OCI-LY1 (cell line): ENCODE measurements at regions not wholly inside any gene's neighbourhood (a gene's known extent, or its start where the extent isn't known, plus 50 kb on each side); places are given as distances from the start of the nearest gene placed in this dataset.

Experiments used
- H2AFZ ChIP-seq: fragments of 200-600 bp; sonication (generic), shearing (Covaris generic); 2 replicates; pipeline ENCODE4 v1.6.0; 2014; ENCODE audit warnings: antibody characterized with exemption, mild to moderate bottlenecking, low read length
- H3F3A ChIP-seq: fragments of 200-600 bp; sonication (generic), shearing (Covaris generic); 2 replicates; pipeline ENCODE4 v1.6.0; 2014; ENCODE audit warnings: mild to moderate bottlenecking, antibody characterized with exemption, low read length, moderate library complexity; ENCODE audit not compliant: insufficient read depth
- H3K27ac ChIP-seq: fragments of 200-600 bp; sonication (generic); 2 replicates; pipeline ENCODE4 v1.5.1; 2014; ENCODE audit warnings: low read length, mixed run types, mild to moderate bottlenecking, low read depth; ENCODE audit not compliant: poor library complexity, severe bottlenecking
- H3K27me3 ChIP-seq: fragments of 200-600 bp; sonication (generic); 2 replicates; pipeline ENCODE4 v1.6.0; 2014; ENCODE audit warnings: antibody characterized with exemption, mild to moderate bottlenecking, low read length, moderate library complexity; ENCODE audit not compliant: insufficient read depth
- H3K36me3 ChIP-seq: fragments of 200-600 bp; sonication (generic); 2 replicates; pipeline ENCODE4 v1.6.1; 2014; ENCODE audit warnings: mild to moderate bottlenecking, antibody characterized with exemption, low read length, moderate library complexity, mixed read lengths; ENCODE audit not compliant: insufficient read depth
- H3K4me1 ChIP-seq: fragments of 200-600 bp; sonication (generic); 2 replicates; pipeline ENCODE4 v1.5.1; 2014; ENCODE audit warnings: mild to moderate bottlenecking, low read length, moderate library complexity; ENCODE audit not compliant: insufficient read depth, severe bottlenecking
- H3K4me2 ChIP-seq: fragments of 200-600 bp; sonication (generic), shearing (Covaris generic); 2 replicates; pipeline ENCODE4 v1.6.1; 2014; ENCODE audit warnings: low read length
- H3K4me3 ChIP-seq: fragments of 200-600 bp; sonication (generic); 2 replicates; pipeline ENCODE4 v1.5.1; 2014; ENCODE audit warnings: low read length, low read depth, mild to moderate bottlenecking, mixed read lengths; ENCODE audit not compliant: poor library complexity, severe bottlenecking
- H3K79me2 ChIP-seq: fragments of 200-600 bp; shearing (Covaris generic); 2 replicates; pipeline ENCODE4 v1.6.1; 2016; ENCODE audit warnings: mixed run types, low read length, mixed read lengths; ENCODE audit not compliant: insufficient read depth
- H3K9ac ChIP-seq: fragments of 200-600 bp; sonication (generic), shearing (Covaris generic); 2 replicates; pipeline ENCODE4 v1.6.1; 2014; ENCODE audit warnings: mild to moderate bottlenecking, low read length, mixed read lengths
- H3K9me2 ChIP-seq: fragments of 200-600 bp; sonication (generic), shearing (Covaris generic); 2 replicates; pipeline ENCODE4 v1.6.1; 2014; ENCODE audit warnings: low read depth, mild to moderate bottlenecking, low read length, mixed read lengths
- H3K9me3 ChIP-seq: fragments of 200-600 bp; shearing (Covaris generic); 2 replicates; pipeline ENCODE4 v1.6.1; 2014; ENCODE audit warnings: low read length, mixed read lengths
- H4K20me1 ChIP-seq: fragments of 200-600 bp; sonication (generic), shearing (Covaris generic); 2 replicates; pipeline ENCODE4 v1.6.0; 2016; ENCODE audit warnings: mild to moderate bottlenecking, low read length; ENCODE audit not compliant: insufficient read depth
- EZH2 ChIP-seq: fragments of 200-600 bp; sonication (generic), shearing (Covaris generic); IDR thresholded peaks from 2 replicates; pipeline ENCODE4 v1.8.0; 2017; ENCODE audit warnings: borderline replicate concordance, mixed run types, mild to moderate bottlenecking, antibody characterized with exemption, low read length, moderate library complexity, mixed read lengths
- TF ChIP-seq, protein P1 (sequence below): fragments of 200-600 bp; sonication (generic), shearing (Covaris generic); IDR thresholded peaks from 2 replicates; pipeline ENCODE4 v1.5.1; 2017; ENCODE audit warnings: mild to moderate bottlenecking, antibody characterized with exemption, low read length, moderate library complexity, mixed read lengths

DNA sequence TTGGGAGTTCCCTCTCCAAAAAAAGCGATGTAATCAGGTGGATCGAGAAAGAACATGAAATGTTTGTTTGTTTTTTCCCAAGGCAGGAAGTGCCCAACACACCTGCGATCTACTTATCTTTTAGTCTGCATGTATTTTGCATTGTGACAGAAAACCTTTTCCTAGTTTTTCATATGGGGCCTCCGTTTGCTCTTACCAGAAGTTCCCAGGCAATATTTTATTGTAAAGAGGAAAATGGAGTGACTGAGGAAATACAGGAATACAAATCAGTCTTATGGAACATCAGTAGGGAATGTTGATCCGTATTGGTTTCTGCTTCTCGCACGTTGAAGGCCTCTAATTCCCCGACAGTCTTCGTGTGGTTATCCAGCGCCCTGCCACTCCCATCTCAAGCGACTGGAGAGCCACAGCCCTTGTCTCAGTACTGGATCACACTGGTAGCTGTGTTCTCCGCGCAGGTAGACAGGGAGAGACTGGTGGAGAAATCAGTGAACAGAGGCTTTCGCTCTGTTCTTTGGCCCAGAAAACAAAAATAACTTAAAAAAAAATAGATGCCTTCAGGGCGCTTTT lies 107.4 kb downstream of the TRIM27 start:
- H2AFZ ChIP-seq, result no peak overlapping the region
- H3K4me2 ChIP-seq, result no peak overlapping the region
- H3K27me3 ChIP-seq, result no peaks in the 10 kb centered on the region; the same call in 1 of the 2 replicates
- TF ChIP-seq EZH2, result no peak
- H3K9me3 ChIP-seq, result no peaks in the 10 kb centered on the region
- no peaks in the 10 kb centered on the region for H3K4me1 ChIP-seq
- no peaks in the 10 kb centered on the region for H3K36me3 ChIP-seq
- H3K9ac ChIP-seq, result no peak overlapping the region
- H3K4me3 ChIP-seq, result no peak overlapping the region
- H4K20me1 ChIP-seq, result no peaks in the 10 kb centered on the region
- H3K9me2 ChIP-seq, result no peaks in the 10 kb centered on the region
- H3F3A ChIP-seq, result no peaks in the 10 kb centered on the region
- H3K27ac ChIP-seq, result no peak overlapping the region
- no peaks in the 10 kb centered on the region for H3K79me2 ChIP-seq

DNA sequence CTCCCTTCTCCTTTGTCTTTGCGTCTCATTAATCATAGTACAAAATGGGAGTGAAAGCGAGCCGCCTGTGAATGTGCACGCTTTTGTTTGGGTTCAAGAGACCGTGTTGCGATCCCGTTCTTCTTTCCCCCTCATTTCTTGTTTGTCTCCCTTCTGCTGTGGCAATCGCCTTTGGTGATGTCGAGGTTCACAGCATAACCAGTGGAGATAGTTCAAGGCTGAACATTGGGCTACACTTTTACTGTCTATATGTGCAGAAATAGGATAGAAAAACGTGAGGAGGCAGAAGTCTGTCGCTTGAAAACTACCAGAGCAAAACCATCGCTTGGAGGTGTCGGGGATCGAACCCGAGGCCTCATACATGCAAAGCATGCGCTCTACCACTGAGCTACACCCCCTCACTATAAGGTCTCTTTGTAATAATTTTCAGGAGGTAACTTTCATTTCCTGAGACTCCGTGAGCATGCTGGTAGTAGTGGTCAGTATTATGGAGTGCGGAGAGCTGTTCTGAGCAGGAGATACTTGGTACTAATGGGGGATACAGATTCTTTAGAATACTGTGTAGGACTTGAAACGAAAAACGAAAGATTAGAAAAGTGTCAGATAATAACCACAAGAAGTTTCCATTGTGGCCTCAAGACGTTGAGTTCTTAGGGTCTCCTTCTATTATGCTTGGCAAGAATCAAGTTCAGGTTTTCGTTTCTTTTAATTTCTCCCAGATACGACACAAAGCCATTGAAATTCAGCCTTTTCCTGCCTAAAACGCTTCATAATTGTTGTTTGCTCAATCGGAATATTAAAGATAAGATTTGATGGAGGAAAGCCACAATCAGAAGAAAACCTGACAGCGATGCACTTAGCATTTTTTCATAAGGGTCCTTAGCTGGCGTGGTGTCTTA lies 106.6 kb downstream of the TRIM27 start:
- H3K9me2 ChIP-seq, result no peaks in the 10 kb centered on the region
- no peak overlapping the region for H2AFZ ChIP-seq
- no peaks in the 10 kb centered on the region; the same call in 1 of the 2 replicates for H3K27me3 ChIP-seq
- H3K4me3 ChIP-seq, result no peak overlapping the region
- no peaks in the 10 kb centered on the region for H3K36me3 ChIP-seq
- H3K4me1 ChIP-seq, result no peaks in the 10 kb centered on the region
- no peaks in the 10 kb centered on the region for H3K9me3 ChIP-seq
- H3K79me2 ChIP-seq, result no peaks in the 10 kb centered on the region
- no peak overlapping the region for H3K9ac ChIP-seq
- TF ChIP-seq, protein P1, sequence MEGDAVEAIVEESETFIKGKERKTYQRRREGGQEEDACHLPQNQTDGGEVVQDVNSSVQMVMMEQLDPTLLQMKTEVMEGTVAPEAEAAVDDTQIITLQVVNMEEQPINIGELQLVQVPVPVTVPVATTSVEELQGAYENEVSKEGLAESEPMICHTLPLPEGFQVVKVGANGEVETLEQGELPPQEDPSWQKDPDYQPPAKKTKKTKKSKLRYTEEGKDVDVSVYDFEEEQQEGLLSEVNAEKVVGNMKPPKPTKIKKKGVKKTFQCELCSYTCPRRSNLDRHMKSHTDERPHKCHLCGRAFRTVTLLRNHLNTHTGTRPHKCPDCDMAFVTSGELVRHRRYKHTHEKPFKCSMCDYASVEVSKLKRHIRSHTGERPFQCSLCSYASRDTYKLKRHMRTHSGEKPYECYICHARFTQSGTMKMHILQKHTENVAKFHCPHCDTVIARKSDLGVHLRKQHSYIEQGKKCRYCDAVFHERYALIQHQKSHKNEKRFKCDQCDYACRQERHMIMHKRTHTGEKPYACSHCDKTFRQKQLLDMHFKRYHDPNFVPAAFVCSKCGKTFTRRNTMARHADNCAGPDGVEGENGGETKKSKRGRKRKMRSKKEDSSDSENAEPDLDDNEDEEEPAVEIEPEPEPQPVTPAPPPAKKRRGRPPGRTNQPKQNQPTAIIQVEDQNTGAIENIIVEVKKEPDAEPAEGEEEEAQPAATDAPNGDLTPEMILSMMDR, result no peak
- no peak for TF ChIP-seq EZH2
- H3K27ac ChIP-seq, result no peak overlapping the region
- no peaks in the 10 kb centered on the region for H3F3A ChIP-seq
- no peak overlapping the region; the same call in 1 of the 2 replicates for H3K4me2 ChIP-seq
- H4K20me1 ChIP-seq, result no peaks in the 10 kb centered on the region

DNA sequence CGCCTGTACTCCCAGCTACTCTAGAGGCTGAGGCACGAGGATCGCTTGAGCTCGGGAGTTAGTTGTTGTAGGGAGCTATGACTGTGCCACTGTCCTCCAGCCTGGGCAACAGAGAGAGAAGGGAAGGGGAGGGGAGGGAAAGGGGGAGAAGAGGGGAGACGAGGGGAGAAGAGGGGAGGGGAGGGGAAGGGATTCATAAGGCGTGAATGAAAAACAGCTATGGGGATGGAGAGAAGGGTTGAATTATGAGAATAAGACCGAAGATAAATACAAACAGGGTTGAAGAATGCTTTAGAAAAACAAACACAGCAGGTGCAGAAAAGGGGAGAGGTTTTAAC lies 106.0 kb downstream of the TRIM27 start:
- no peak overlapping the region for H3K27ac ChIP-seq
- H2AFZ ChIP-seq, result no peak overlapping the region
- H3K4me2 ChIP-seq, result no peak overlapping the region; the same call in 1 of the 2 replicates
- no peaks in the 10 kb centered on the region for H3K36me3 ChIP-seq
- H3K9me3 ChIP-seq, result no peaks in the 10 kb centered on the region
- no peaks in the 10 kb centered on the region for H4K20me1 ChIP-seq
- H3K4me1 ChIP-seq, result no peaks in the 10 kb centered on the region
- H3K9ac ChIP-seq, result no peak overlapping the region
- TF ChIP-seq EZH2, result no peak
- TF ChIP-seq, protein P1, result no peak
- H3K4me3 ChIP-seq, result no peak overlapping the region
- no peaks in the 10 kb centered on the region for H3F3A ChIP-seq
- no peaks in the 10 kb centered on the region for H3K9me2 ChIP-seq
- H3K27me3 ChIP-seq, result no peaks in the 10 kb centered on the region; the same call in 1 of the 2 replicates
- H3K79me2 ChIP-seq, result no peaks in the 10 kb centered on the region
